AG04449 (cell line): ENCODE measurements at regions not wholly inside any gene's neighbourhood (a gene's known extent, or its start where the extent isn't known, plus 50 kb on each side); places are given as distances from the start of the nearest gene placed in this dataset.

Source experiments
- CTCF ChIA-PET: fragments of 350-600 bp; formaldehyde crosslinking; extraction: SDS; loops from one replicate; lab custom pipeline; 2021; ENCODE audit warnings: antibody characterized with exemption; lab: Yijun Ruan, JAX
- POLR2A ChIA-PET: fragments of 400-600, 350-600 bp; formaldehyde crosslinking; extraction: SDS; loops from one replicate; lab custom pipeline; 2020; ENCODE audit warnings: antibody characterized with exemption, inconsistent platforms; lab: Yijun Ruan, JAX
- DNase-seq: peaks from one replicate; pipeline ENCODE4 v3.0.0-alpha.2; 2010; ENCODE audit warnings: low read depth, low spot score
- H3K4me3 ChIP-seq: 2 replicates; pipeline ENCODE4 v1.5.1; 2011; ENCODE audit warnings: low read depth, mild to moderate bottlenecking, control low read depth, low read length
- CTCF ChIP-seq: IDR thresholded peaks from one replicate; pipeline ENCODE4 v1.5.1; 2011; ENCODE audit warnings: mild to moderate bottlenecking, moderate library complexity, low read length, control low read depth, inconsistent platforms; ENCODE audit not compliant: insufficient read depth; ENCODE audit errors: missing control alignments

DNA sequence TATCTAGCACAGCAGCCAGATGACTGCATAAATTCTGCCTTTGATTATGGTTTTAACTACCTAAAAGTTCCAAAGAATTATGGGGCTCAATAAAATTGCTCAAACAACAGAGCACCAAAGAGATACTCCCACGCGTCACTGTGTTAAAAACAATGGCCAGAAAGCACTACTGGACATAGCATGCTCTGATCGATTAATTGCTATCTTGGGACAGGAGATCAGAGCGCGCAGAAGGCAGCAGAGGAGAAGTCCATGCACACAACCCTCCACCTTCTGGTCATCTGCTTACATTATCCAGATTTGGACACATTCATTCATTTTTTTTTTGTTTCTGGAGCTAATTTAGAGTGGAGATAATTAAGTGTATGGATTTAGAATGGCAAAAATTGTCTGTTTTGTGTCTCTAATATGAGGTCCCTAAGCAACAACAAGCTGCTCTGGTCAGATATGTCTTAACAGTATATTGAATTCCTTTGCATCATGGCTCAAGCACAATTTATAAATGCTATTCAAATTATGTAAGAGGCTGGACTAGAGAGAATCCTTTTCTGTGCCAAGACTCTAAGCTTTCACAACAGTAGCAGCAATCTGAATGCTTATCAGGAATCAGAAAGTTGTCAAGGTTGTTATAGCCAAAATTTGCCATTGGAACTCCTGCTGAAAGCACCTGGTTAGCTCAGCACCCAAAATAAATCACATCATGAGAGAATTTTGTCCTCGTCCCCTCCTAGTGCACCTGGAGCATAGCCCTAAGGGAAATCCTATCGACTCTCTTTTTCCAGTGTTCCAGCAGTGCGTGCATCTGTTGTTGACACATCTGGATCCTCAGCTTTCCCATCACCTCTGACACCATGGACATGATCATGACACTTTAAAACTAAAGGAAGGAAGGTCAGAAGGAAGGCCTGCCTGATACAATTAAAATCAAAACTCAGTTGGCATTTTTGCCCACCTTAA lies 98.6 kb upstream of the HMHB1 start:
- CTCF ChIA-PET: interaction anchor here (1.2 kb wide), 1 partner anchor 309 kb away, joined by 3 read pairs; the partner anchor contains the start of gene NR3C1
- no peak overlapping the region for H3K4me3 ChIP-seq
- POLR2A ChIA-PET: no interaction called here
- TF ChIP-seq CTCF: no peak
- peak; percentile 54 for DNase-seq

DNA sequence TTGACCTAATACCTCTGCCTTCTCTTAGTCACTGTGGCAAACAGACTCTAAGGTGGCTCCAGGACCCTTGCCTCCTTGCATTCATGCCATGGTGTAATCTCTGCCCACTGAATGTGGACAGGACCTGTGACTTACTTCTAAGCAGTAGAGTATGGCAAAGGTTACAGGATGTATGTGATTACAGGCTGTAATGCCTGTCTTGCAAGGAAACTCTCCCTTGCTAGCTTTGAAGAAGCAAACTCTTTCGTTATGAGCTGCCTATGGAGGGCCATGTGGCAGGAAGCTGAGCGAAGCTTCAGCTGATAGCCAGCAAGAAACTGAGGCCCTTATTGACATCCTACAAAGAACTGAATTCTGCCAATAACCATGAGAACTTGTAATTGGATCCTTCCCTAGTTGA lies 103.3 kb upstream of the HMHB1 start:
- TF ChIP-seq CTCF: no peak
- H3K4me3 ChIP-seq: no peak overlapping the region
- POLR2A ChIA-PET: no interaction called here
- no peak for DNase-seq
- CTCF ChIA-PET: no interaction called here

GRCh38 chr5:143707806-143708205 lies 104.2 kb upstream of the HMHB1 start:
- no peak overlapping the region for H3K4me3 ChIP-seq
- POLR2A ChIA-PET: no interaction called here
- DNase-seq: peak; percentile 19
- TF ChIP-seq CTCF: no peak
- CTCF ChIA-PET: no interaction called here

DNA sequence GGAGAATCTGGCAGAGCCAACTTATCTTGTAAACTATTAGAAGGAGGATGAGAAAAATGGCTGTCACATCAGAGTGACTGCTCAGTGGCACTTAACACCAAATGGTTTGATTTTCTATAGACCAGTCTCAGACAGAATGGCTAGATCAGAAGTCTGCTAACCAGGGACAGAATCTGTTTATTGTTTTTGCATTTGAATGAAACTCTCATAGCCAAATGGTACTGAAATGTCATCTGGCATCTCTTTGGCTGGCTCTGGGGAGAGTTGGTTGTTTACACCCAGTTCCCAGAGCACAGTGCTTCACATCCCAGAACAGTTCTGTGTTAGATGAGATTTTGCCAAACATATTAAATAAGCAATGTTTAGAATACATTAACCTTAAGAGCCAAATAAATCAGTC lies 106.6 kb upstream of the HMHB1 start:
- no peak for DNase-seq
- TF ChIP-seq CTCF: no peak
- CTCF ChIA-PET: interaction anchor here (1.4 kb wide), 1 partner anchor 120 kb away, joined by 6 read pairs; no protein-coding TSS in a partner anchor
- H3K4me3 ChIP-seq: no peak overlapping the region
- POLR2A ChIA-PET: no interaction called here

GRCh38 chr5:143703659-143704058 lies 108.3 kb upstream of the HMHB1 start:
- ChIA-PET CTCF (no interaction called here), POLR2A (no interaction called here)
- no peak overlapping the region for H3K4me3 ChIP-seq
- no peak for TF ChIP-seq CTCF
- DNase-seq: no peak

- TF ChIP-seq CTCF: no peak
- no peak overlapping the region for H3K4me3 ChIP-seq
- ChIA-PET POLR2A (no interaction called here), CTCF (interaction anchor here (1.1 to 1.6 kb wide), 2 partner anchors 22 to 123 kb away, joined by 3 to 8 read pairs; no protein-coding TSS in a partner anchor)
- DNase-seq: no peak
Observed at GRCh38 chr5:143701493-143701892, 110.5 kb upstream of the HMHB1 start.
